GM19324 (cell line): ENCODE measurements at regions not wholly inside any gene's neighbourhood (a gene's known extent, or its start where the extent isn't known, plus 50 kb on each side); places are given as distances from the start of the nearest gene placed in this dataset.

Experiments
- ATAC-seq: cut with Tn5 transposase; IDR thresholded peaks from one replicate; pipeline ENCODE4 v1.9.1; 2021; ENCODE audit warnings: mild to moderate bottlenecking, moderate library complexity; ENCODE audit not compliant: unreplicated experiment, low FRiP score

DNA sequence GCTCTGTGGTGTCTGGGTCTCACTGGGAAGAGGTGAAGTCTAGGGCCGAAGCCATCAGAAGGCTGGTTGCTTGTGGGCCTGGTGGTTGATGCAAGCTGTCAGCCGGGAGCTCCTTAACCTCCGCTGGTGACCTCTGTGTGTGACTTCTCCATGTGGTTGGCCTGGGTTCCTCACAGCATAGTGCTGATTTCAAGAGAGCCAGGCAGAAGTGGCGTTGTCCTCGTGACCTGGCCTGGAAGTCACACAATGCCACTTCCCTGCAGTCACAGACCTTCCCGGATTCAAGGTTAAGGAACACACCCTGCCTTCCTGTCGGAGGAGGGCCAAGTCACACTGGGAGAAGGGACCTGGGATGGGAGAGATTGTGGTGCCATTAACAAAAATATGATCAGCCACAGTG, 303.7 kb upstream of the HS6ST1 start:
- no peak for ATAC-seq

DNA sequence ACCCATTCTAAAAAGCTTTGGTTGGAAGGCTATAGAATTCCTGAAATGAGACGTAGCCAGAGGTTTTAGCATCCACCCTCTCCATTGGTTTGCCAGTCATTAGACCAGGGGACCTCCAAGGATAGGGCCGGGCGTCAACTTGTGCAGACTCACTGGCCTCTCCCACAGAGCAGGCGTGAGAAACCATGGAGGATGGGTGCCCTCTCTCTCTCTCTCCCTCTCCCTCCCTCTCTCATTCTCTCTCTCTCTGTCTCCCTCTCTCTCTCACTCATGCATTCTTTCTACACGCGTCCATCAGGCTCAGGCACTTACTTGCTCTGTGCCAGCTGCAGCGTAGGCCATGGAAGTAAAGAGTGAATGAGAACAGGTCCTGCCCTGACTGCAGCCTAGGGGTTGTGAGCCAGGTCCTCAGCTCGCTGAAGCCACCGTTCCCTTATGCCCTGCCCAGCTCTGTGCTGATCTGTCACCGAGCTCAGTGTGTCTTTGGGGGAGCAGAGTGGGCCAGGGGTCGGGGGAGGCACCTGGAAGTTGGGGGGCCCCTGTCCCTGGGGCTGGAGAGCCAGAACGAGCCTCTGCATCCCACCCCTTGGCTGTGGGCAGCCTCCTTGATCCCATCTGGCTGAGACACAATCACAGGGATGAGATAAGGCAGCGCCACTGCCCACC, 304.4 kb upstream of the HS6ST1 start:
- no peak for ATAC-seq

DNA sequence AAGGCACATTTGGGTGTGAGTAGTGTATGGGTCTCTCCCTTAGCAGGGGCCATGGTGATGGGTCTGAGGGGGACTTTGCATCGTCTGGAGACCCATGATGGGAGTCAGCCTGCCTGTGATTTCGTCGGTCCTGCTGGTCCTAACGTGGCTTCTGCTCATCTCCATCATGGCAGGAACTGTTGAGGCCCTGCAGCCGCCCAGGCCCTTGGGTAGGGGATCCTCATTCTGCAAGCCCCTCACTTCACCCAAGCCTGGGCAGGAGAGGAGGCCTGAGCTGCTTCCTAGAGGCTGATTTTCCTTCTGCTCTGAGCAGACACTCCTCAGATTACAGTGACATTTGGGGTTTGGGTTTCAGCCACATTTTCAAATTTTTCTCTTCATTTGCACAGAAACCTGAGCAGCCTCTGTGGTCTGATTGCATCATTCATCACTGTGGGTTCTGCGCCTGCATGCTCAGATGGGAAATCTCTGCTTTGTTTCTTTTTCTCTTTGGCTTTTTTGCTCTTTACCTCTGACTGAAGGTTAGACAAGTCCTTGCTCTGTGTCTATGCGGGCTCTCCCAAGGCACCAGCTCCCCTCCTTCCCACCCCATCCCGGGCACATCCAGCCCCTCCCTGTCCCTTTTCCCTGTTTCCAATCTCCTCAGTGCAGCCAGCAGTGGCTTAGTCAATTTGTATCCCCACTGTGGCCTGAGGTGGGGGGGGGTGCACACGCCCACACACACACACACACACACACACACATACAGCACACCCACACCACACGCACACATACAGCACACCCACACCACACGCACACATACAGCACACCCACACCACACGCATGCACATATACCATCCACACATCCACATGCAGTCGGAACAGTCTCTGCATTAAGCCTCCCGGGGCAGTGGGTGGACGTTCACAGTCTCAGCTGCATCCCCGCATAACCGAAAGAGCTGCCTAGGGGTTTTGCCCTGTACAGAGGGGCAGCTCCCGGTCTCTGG, 305.4 kb upstream of the HS6ST1 start:
- no peak for ATAC-seq

DNA sequence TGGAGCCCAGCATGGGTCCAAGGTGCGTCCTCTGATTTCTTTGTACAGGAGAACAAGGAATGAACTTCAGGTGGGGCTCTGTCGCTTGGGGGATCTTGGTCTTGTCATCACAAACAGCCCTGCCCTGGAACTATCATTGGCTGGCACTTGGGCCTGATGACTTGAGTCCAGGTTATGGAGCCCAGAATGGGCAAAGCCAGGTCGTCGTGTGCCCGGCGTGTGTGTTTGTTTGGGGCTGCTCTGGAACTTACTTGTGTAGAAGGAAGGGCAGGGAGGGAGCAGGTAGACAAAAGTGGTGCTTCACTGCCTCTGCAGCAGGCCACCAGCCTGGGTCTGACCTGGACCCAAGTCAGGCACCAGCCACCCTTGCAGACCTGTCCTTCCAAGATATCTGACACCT, 306.3 kb upstream of the HS6ST1 start:
- no peak for ATAC-seq

DNA sequence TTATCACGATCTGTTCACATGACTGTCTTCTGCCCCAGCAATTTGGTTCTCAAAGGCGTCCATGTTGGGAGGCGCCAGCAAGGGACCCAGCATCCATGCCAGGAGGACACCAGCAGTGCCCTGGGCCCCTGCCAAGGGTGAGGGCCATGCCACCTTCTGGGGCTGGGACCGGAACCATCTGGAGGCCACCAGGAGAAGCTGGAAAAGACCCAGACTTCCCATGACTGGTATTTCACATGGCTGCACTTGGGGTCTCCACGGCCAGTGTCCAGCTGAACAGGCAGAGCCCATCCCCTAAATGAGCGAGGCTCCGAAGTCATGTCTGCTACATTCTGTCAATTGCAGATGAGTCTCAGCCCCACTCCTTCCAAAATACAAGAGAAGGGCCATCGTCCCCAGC, 306.8 kb upstream of the HS6ST1 start:
- ATAC-seq, result no peak

DNA sequence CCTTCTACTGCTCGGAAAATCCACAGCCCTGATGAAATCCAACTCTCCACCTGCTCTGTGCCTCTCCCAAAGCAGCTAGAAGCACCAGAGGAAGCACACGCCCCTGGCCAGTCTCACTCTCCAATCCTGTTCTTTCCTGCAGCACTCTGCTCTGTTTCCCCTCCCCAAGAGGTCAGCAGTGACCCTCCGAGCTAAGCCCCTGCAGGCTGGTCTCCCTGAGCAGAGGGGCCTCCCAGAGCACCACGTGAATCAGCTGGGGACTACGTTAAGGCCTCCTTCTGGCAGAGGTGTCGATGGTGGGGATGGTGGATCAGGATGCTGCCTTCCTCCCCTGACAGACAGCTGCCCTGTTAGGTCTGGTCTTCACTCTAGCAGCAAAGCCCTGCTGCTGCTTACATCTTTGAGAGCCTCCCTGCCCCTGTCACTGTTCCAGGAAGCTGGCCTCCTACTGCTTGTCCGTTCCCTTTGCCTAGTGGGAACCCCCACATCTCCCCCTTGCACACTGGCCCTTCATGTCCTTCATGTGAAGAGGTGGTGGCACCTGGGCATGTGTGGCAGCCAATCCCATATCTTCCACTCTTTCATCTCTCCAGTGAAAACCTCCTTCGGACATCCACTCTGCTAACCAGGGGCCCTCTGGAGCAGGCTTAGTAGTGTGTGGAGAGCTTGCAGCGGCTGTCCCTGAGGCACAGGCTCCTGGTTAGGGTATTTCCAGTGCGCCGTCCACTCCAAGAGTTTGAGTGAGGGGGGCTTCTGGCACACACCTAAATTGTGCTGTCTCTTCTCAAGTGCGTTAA, 307.5 kb upstream of the HS6ST1 start:
- no peak for ATAC-seq

DNA sequence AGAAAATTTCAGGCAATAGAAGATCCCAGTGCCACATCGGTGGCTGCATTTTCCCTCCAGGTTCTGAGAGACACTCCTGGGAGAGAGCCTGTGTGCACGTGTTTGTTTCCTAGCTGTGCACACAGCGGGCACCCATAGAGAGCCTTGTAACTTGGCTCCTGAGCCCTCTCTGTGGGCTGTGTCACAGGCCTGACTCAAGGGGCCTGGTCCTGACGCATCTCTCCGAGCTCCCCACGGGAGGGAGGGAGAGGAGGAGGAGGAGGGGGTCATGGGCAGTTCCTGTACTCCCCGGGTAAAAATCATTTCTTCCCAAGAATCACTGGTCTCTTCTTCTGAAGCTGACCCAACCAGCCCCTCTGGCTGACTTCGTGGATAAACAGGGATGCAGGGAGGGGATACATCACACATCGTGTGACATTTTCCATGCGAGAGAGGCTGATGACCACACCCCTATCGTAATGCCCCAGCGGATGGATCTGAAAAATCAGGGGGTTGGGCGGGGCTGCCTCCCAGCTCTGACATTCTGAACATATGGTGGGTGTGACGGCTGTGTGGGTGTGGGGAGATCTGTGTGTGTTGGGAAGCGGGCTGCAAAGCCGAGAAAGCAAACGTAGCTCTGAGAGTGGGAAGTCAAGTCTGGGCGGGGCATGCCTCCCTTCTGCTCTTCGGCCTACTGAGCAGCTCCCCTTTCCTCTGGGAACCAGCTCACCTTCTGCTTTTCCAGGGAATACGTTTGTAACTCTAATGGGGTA, 308.3 kb upstream of the HS6ST1 start:
- no peak for ATAC-seq

DNA sequence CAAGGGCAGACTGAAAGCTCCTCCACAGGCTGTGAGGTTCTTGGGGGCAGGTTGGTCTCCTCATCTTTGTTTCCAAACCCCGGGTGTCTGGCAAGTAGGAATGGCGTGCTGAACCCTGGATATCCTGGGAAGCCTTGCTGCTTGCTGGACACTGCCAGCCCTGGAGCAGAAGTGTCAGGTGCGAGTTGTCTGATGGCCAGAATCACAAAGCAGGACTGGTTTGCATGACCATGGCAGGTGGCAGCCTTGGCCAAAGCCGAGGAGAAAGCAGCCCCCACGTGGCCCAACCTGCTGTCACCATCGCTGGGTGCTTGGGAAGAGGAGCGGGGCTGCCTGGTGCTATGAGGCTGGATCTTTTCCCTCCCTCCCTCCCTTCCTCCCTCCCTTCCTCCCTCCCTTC, 309.5 kb upstream of the HS6ST1 start:
- no peak for ATAC-seq

DNA sequence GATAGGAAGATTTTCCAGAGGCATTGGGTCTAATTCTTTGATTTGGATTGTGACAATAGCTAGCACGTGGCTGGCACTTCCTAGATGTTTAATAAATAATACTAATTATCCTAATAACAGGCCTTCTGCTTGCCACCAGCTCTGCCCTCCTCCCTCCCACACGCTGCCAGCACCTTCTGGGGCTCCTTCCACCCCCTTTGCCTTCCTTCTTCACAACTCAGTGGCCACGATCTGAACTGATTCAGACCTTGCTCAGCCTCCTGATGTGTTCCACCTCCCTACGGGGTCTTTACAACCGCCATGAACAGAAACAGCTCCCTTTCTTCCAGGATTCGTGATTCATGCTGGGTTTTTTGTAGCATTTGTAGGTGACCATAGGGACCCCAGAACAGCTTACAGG, 310.3 kb upstream of the HS6ST1 start:
- ATAC-seq, result no peak

DNA sequence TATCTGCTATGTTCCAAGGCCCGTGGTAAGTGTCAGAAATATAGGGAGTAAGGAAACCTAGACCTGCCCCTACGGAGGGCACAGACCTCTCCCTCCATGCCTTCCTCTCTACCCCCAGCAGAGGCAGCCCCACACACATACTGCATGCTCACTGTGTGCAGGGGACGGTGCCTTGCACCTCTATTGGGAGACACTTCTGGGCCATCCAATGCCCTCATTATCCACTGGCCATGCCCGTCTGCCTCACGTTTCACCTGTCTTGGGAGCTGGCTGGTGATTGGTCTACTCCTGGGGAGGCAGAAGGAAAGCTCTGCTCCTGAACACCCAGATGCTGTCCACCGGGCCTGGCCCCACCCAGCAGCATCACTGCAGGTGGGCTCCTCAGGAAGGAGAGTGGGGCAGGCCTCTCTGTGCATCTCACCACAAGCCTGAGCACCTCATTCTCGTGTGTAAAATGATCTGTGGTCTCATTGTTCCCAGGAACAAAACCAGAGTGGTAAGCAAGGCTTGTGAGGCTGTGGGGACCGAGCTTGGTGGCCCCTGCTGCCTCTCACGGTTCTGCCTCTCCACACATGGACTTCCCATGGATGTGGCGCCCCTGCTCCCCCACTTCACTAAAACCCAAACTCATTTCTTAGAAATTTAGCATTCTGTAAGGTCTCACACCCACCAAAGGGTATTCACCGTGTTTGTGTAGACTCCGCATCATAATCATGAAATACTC, 312.5 kb upstream of the HS6ST1 start:
- no peak for ATAC-seq

DNA sequence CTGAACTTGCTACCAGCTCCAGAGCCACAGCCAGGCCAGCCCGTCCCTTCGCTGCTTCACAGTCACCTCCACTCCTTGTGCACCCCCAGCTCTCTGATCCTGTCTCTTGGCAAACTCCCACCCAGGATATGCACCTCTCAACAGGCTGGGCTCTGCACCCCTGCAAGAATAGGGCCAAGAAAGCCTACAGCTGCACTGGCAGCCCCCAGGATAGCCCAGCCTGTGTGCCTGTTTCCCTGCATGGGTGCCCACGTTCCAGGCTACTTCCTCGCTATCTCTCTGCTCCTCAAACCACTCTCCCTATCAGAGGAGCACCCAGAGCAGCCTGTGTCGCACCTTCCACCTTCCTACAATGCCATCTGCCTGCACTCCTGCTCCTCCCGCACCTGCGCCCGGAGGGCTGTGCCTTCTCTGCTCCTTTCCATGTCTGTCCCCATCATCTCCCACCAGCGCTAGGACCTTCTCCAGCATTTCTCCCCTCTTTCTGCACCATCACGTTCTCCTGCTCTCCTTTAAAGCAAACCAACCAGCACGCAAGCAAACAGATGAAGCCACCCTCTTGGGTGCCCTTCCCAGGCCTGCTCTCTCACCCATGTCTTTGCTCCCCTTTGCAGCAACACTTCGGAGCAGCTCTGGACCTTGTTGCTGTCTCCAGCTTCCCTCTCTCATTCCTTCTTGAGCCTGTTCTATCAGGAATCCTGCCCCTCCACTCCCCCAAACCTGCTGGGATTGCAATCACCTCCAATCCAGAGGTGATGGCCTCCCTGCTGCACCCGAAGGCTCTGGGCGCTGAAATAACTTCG, 313.2 kb upstream of the HS6ST1 start:
- ATAC-seq, result no peak

DNA sequence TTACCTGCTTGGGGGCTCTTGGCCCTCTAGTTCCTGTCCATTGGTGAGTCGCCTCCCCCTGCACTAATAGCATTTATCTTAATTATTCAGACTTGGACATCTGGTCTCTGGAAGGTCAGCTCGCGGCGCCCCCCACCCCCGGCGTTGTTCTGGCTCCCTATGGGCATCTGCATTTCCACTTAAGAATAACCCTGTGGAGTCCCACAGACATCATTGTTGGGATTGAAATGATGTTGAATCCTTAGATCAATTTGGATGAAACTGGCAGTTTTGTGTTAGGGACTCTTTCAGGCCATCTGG, 313.8 kb upstream of the HS6ST1 start:
- ATAC-seq, result no peak

DNA sequence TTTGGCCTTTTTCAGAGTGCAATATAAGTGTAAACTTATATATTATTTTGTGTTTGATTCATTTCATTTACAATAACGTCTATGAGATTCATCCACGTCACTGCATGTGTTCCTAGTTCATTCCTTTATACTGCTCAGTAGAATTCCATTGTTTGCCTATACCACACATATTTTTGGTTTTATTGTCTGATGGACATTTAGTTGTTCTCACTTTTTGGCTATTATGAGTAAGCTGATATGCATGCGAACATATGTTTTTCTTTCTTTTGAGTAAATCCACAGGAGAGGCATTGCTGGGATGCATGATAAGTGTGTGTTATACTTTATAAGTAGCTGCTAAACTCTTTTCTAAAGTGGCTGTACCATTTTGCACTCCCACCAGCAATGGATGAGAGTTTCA, 314.8 kb upstream of the HS6ST1 start:
- no peak for ATAC-seq

DNA sequence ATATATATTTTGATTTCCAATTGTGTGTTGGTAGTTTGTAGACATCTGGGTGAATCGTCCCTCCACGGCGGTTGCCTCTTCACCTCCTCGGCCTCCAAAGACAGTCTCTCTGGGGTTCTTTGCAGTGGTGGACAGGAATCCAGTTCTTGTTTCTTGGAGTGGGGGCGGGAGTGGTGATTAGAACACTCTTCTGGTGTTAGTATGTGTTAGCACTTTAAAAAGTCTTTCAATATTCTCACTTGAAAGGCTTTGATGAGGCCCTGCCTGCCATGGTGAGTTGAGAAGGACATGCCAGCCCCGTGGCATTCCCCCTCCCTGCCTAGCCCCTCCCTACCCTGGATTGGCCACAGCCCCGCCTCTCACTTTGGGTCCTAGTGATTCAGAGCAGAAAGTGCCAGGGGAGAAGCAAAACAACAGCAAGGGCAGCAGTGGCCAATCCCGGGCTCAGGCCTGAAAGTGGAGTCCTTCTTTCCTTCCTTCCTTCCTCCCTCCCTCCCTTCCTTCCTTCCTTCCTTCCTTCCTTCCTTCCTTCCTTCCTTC, 316.8 kb upstream of the HS6ST1 start:
- ATAC-seq, result no peak

DNA sequence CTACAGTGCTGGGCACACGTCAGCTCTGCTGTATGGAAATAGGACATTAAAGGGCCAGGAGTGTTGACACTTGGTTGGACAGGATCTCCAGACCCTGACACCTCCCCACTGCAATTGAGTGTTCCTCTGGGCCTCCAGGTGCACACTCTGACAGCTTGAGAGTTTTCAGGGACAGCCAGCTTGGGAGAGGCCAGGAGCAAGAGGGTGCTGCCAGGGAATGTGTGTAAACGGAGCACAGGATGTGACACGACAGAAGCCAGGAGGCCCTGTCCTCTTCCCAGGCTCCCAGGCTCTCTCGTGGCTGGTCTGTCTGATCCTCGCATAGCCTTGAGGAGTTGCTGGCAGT, 318.1 kb upstream of the HS6ST1 start:
- no peak for ATAC-seq

DNA sequence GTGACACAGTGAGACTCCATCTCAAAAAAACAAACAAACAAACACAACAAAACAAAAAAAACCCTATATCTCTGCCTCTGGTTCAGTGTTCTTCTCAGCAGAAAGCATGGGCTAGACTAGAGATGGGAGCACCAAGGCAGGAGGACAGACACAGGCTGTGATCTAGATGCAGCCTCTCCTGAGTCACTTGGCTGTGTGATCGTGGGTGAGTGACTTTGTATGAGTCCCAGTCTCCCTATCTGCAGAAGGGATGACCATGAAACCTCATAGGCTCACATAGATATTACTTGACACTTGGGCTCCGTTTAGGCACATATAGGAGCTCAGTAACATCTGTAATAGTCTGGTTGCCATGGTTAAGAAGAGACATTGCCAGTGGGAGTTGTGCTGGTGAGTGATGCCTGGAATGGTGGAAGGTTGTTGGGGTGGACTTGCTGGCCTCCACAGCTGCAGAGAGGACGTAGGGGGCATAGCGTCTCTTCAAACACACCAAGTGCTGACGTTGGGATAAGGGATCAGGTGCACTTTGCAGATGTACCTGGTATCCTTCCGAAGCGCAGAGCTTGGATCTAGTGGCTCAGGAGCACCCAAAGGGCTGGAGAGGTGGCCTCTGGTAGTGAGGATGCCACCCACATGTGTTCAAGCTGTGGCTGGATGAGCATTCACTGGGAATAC, 318.9 kb upstream of the HS6ST1 start:
- ATAC-seq, result no peak

DNA sequence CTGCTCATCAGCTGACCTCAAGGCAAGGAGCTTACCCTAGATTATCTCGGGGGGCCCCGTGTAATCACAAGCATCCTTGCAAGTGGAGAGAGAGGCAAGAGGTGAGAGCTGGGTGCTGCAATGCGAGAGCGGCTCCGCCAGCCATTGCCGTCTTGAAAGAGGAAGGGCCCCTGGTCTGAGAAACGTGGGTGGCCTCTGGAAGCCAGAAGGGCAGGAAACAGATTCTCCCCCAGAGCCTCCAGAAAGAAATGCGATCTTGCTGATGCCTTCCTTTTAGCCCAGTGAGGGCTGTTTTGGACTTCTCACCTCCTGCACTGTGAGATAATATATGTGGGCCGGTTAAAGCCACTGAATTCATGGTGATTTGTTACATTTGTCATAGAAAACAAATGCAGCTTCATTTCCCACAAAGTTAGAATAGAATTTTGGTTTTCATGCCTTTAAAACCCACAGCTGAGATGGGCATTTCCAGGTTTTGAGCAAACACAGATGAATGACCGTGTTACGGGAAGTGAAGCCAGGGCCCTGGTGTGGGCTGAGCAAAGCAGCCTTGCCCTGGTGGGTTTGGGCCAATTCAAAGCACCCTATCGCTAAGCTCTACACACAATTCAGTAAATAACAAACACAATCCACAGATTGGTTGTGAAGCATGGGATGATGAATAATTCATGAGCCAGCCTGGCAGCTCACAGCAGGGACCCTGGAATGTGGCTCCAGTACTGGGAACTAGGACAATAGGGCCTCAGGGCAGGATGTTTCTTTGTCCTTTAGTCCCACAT, 319.9 kb upstream of the HS6ST1 start:
- ATAC-seq, result no peak

DNA sequence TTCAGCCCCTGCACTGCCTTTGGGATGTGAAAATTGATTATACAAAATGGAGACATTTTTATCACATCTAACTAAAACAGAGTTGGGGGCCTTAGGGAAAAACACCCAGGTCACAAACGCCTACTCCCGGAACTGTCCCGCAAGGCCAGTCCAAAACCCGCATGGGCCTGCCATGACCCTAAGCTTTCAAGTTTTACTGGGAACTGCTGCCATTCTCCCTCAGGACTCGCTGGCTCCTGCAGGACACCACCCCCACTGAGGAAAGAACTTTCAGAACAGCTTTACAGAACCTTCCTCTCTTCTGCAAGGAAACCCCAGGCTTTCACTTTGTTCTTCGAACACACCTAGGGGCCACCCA, 320.4 kb upstream of the HS6ST1 start:
- ATAC-seq, result no peak
